ENCODE measurements at regions not wholly inside any gene's neighbourhood (a gene's known extent, or its start where the extent isn't known, plus 50 kb on each side); places are given as distances from the start of the nearest gene placed in this dataset.

GRCh38 chr12:92486443-92487137, 216.2 kb upstream of the PLEKHG7 start:
- intact Hi-C loops (cut with micrococcal nuclease; ENCODE audit: unreplicated experiment) = no loop called here
- no peak overlapping the region for H3K27ac Mint-ChIP-seq (ENCODE audit: unreplicated experiment)
- Histone ChIP-seq H3K4me3 (ENCODE audit: low read depth, low read length) (no peak overlapping the region), H3K4me1 (no peaks in the 10 kb centered on the region), H3K27me3 (replicated peaks; ENCODE audit: control insufficient read depth, insufficient read depth, low read length) (no peaks in the 10 kb centered on the region), H3K9me3 (no peaks in the 10 kb centered on the region), H3K36me3 (ENCODE audit: control insufficient read depth, insufficient read depth, low read length) (no peaks in the 10 kb centered on the region)
- CTCF ChIA-PET = no interaction called here
- H3K4me1 Mint-ChIP-seq (ENCODE audit: low read depth, unreplicated experiment) = no peaks in the 10 kb centered on the region
- POLR2A ChIA-PET = no interaction called here
- no peak for DNase-seq
- H3K27me3 Mint-ChIP-seq (ENCODE audit: insufficient read depth, unreplicated experiment) = peaks cover 5% of the 10 kb centered on the region
- no peaks in the 10 kb centered on the region for H3K36me3 Mint-ChIP-seq (ENCODE audit: insufficient read depth, unreplicated experiment)
- H3K9me3 Mint-ChIP-seq (ENCODE audit: unreplicated experiment) = no peaks in the 10 kb centered on the region
- H3K4me3 Mint-ChIP-seq (ENCODE audit: unreplicated experiment) = no peak overlapping the region
- TF ChIP-seq CTCF (IDR thresholded peaks at IDR 0.05; ENCODE audit: insufficient read depth in 1 of 2, low read depth in 1 of 2, low read length in 1 of 2, severe bottlenecking in 1 of 2, unreplicated experiment in 1 of 2) = no peak
- BruUV-seq (replicated peaks) = no TSS peak

GRCh38 chr12:92485351-92486348, 217.1 kb upstream of the PLEKHG7 start:
- Mint-ChIP-seq H3K9me3 (ENCODE audit: unreplicated experiment) (no peaks in the 10 kb centered on the region), H3K36me3 (ENCODE audit: insufficient read depth, unreplicated experiment) (no peaks in the 10 kb centered on the region), H3K4me1 (ENCODE audit: low read depth, unreplicated experiment) (no peaks in the 10 kb centered on the region), H3K27ac (ENCODE audit: unreplicated experiment) (no peak overlapping the region), H3K4me3 (ENCODE audit: unreplicated experiment) (no peak overlapping the region), H3K27me3 (ENCODE audit: insufficient read depth, unreplicated experiment) (peaks cover 4% of the 10 kb centered on the region)
- no TSS peak for BruUV-seq (replicated peaks)
- intact Hi-C loops (cut with micrococcal nuclease; ENCODE audit: unreplicated experiment) = no loop called here
- H3K27me3 ChIP-seq (replicated peaks; ENCODE audit: control insufficient read depth, insufficient read depth, low read length) = no peaks in the 10 kb centered on the region
- ChIA-PET POLR2A (no interaction called here), CTCF (no interaction called here)
- DNase-seq = no peak
- TF ChIP-seq CTCF (IDR thresholded peaks at IDR 0.05; ENCODE audit: insufficient read depth in 1 of 2, low read depth in 1 of 2, low read length in 1 of 2, severe bottlenecking in 1 of 2, unreplicated experiment in 1 of 2) = no peak
- H3K4me1 ChIP-seq = no peaks in the 10 kb centered on the region
- no peaks in the 10 kb centered on the region for H3K36me3 ChIP-seq (ENCODE audit: control insufficient read depth, insufficient read depth, low read length)
- H3K4me3 ChIP-seq (ENCODE audit: low read depth, low read length) = no peak overlapping the region
- no peaks in the 10 kb centered on the region for H3K9me3 ChIP-seq

GRCh38 chr12:92482599-92482998, 220.2 kb upstream of the PLEKHG7 start:
- no peak for TF ChIP-seq CTCF (IDR thresholded peaks at IDR 0.05; ENCODE audit: insufficient read depth in 1 of 2, low read depth in 1 of 2, low read length in 1 of 2, severe bottlenecking in 1 of 2, unreplicated experiment in 1 of 2)
- Mint-ChIP-seq H3K9me3 (ENCODE audit: unreplicated experiment) (no peaks in the 10 kb centered on the region), H3K4me1 (ENCODE audit: low read depth, unreplicated experiment) (no peaks in the 10 kb centered on the region), H3K27ac (ENCODE audit: unreplicated experiment) (no peak overlapping the region), H3K4me3 (ENCODE audit: unreplicated experiment) (no peak overlapping the region), H3K27me3 (ENCODE audit: insufficient read depth, unreplicated experiment) (peaks cover 11% of the 10 kb centered on the region), H3K36me3 (ENCODE audit: insufficient read depth, unreplicated experiment) (no peaks in the 10 kb centered on the region)
- Histone ChIP-seq H3K4me1 (no peaks in the 10 kb centered on the region), H3K4me3 (ENCODE audit: low read depth, low read length) (no peak overlapping the region), H3K27me3 (replicated peaks; ENCODE audit: control insufficient read depth, insufficient read depth, low read length) (no peaks in the 10 kb centered on the region), H3K9me3 (no peaks in the 10 kb centered on the region), H3K36me3 (ENCODE audit: control insufficient read depth, insufficient read depth, low read length) (no peaks in the 10 kb centered on the region)
- intact Hi-C loops (cut with micrococcal nuclease; ENCODE audit: unreplicated experiment) = no loop called here
- ChIA-PET POLR2A (no interaction called here), CTCF (no interaction called here)
- DNase-seq = no peak
- no TSS peak for BruUV-seq (replicated peaks)

All from Caco-2 (cell line).